Testis (tissue), 2 donors: ENCODE measurements at regions not wholly inside any gene's neighbourhood (a gene's known extent, or its start where the extent isn't known, plus 50 kb on each side); places are given as distances from the start of the nearest gene placed in this dataset.

ENCODE experiments used
- CTCF ChIP-seq, 3 experiments: fragments of 450-650 bp in 2 of 3; fragments of 200-600 bp in 1 of 3; sonication (generic) in 1 of 3; IDR thresholded peaks; one replicate each; pipeline ENCODE4 v1.5.1; 2016 to 2019; ENCODE audit warnings: antibody characterized with exemption in 3 of 3, mild to moderate bottlenecking in 2 of 3, moderate library complexity in 1 of 3
- POLR2A ChIP-seq: fragments of 450-650 bp; IDR thresholded peaks from one replicate; pipeline ENCODE4 v1.6.1; 2017; ENCODE audit warnings: antibody characterized with exemption, mild to moderate bottlenecking, moderate library complexity

- TF ChIP-seq CTCF (IDR thresholded peaks at IDR 0.05) (no peak), POLR2A (no peak)
Observed at GRCh38 chr2:190802129-190802528, 78.5 kb upstream of the GLS start.
